GM23338 (cell line): ENCODE measurements at regions not wholly inside any gene's neighbourhood (a gene's known extent, or its start where the extent isn't known, plus 50 kb on each side); places are given as distances from the start of the nearest gene placed in this dataset.

Experiments
- CTCF ChIP-seq, 2 experiments: fragments of 200-600 bp in 1 of 2; sonication (generic) in 1 of 2; conservative IDR thresholded peaks; 2 replicates each; pipeline versions ENCODE4 v1.5.1 to v1.6.1; 2016 to 2017; ENCODE audit warnings: antibody characterized with exemption in 2 of 2, low read depth in 2 of 2, mild to moderate bottlenecking in 2 of 2, moderate library complexity in 1 of 2
- EZH2phosphoT487 ChIP-seq: fragments of 200-600 bp; sonication (generic); IDR thresholded peaks from one replicate; pipeline ENCODE4 v1.8.1; 2018; ENCODE audit warnings: antibody characterized with exemption; ENCODE audit not compliant: unreplicated experiment
- POLR2AphosphoS5 ChIP-seq: IDR thresholded peaks from 2 replicates; pipeline ENCODE4 v1.6.1; 2016; ENCODE audit warnings: antibody characterized with exemption, low read depth

- TF ChIP-seq CTCF (conservative IDR thresholded peaks at IDR 0.05; ENCODE audit: low read depth in 2 of 2) (no peak), EZH2phosphoT487 (no peak), POLR2AphosphoS5 (no peak)
Measured at GRCh38 chr9:109953300-109953699, 173.3 kb downstream of the PALM2AKAP2 start.
